CD4-positive, alpha-beta T cell treated with Interferon alpha-2 for 1 hour (primary cell): ENCODE measurements at regions not wholly inside any gene's neighbourhood (a gene's known extent, or its start where the extent isn't known, plus 50 kb on each side); places are given as distances from the start of the nearest gene placed in this dataset.
"Not testable (repeated sequence)": the region's sequence is repeated elsewhere in the genome, so short reads cannot be mapped to it uniquely, and the experiment has no call there.

Experiments used
- DNase-seq, 2 donors: peaks; one replicate each; pipeline ENCODE4 v3.0.0-alpha.2; 2020 to 2022

DNA sequence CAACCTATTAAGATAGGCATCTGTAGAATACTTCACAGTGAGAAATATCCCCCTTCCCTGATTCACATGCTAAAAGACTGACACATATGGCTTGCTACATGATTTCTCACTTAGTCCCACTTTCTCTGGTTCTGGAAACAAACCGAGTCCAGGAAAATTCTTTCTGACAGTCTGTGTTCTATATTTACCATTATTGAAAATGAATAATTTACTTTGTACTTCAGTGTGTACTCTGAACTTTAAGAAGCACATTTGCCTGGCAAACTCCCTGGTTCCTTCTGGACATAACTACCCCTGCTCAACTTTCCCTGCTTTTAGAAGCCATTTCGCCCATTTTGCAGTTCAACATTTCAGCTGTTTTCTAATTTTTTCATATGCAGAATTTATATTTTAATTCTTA, 53.6 kb downstream of the APCS start:
- DNase-seq: no peak

DNA sequence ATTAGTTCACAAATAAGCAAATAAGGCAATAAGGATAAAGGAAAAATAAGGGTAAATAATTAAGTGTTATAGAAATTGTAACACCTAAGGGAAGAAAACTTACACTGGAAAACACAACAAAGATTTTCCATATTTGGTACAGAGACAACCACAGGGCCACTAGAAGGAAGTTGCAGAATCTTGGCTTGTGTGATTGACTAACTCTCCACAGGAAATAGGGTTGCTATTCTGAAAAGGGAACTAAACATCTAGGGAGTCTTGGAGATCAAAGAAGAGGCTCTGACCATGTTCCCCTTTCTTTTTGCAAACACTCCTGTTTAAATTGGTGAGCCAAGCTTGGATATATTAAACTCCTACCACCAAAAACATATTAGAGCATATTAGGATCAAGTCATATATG, 59.1 kb downstream of the APCS start:
- peak; percentile 1 for DNase-seq

DNA sequence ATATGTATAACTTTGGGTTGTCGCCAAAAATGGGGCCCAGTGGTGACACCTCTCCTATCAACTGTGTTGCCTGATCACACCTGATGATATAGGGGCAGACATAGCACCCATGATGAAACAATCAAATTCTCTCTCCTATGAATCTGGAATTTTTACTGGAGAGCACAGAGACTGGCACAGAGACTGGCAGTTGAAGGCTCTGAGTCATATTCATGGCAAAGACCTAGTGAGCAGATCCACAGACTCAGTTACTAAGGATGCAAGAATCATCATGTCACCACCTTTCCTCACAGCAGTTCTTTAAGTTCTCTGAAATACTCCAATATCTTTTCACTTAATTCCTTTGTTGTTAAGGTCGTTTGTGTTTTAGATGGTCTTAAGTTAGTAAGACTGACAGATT, 60.0 kb downstream of the APCS start:
- DNase-seq: no peak

DNA sequence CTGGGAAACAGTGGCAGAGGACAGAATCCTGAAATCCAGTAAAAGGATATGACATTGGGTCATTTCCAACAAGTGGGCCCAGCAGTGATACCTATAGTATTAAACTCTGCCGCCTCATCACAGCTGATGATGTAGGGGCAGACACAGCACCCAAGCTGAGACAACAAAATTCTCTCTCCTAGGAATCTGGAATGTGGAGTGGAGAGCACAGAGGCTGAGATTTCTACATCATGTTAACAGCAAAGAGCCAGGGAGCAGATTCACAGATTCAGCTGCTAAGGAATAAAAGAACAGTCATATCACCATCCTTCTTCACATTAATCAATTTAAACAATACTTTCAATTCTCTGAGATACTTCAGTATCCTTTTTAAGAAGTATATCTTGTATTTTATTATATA, 61.9 kb downstream of the CRP start:
- no peak for DNase-seq

DNA sequence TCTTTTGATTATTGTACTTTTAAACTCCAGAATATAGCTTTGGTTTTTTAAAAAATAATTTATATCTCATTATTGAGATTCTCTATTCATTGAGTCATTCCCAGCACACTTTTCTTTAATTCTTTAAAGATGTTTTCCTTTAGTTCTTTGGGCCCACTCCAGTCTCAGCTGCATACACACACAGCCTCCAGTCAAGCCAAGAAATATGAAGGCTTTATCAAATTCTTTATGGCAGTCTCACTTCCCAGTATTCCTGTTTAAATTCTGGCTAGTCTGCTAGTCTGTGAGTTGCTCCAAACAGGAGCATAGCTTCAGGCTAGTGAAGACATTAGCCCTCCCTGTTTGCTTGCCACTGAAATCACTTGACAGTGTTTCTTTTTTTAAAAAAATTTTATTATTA, 61.2 kb downstream of the CRP start:
- DNase-seq: no peak

DNA sequence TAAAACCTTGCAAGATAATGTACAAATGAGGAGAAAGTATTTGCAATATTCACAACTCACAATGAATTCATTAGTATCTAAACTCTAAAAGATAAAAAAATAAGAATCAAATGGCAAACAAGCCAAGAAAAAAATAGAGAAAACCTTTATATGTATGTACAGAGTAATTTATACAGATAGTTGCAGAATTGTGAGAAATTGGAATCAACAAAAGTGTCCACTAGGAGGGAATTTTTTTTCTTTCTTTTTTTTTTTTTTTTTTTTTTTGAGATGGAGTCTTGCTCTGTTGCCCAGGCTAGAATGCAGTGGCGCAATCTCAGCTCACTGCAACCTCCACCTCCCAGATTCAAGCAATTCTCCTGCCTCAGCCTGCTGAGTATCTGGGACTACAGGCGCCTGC, 56.9 kb downstream of the CRP start:
- DNase-seq: not testable (repeated sequence)
